ENCODE measurements at regions not wholly inside any gene's neighbourhood (a gene's known extent, or its start where the extent isn't known, plus 50 kb on each side); places are given as distances from the start of the nearest gene placed in this dataset.

GRCh38 chr10:33460505-33461294, 126.2 kb upstream of the NRP1 start:
- H3K4me1 Mint-ChIP-seq (ENCODE audit: low read depth): no peaks in the 10 kb centered on the region
- DNase-seq (no peak), ATAC-seq (no peak)
- H3K9me3 Mint-ChIP-seq: no peaks in the 10 kb centered on the region
- peaks cover 5% of the 10 kb centered on the region for H3K27me3 Mint-ChIP-seq (ENCODE audit: low read depth)
- no peak overlapping the region for H3K4me3 Mint-ChIP-seq
- no peaks in the 10 kb centered on the region for H3K36me3 Mint-ChIP-seq (ENCODE audit: insufficient read depth)

- DNase-seq (no peak), ATAC-seq (no peak)
- Mint-ChIP-seq H3K27me3 (ENCODE audit: low read depth) (peaks cover 5% of the 10 kb centered on the region), H3K9me3 (no peaks in the 10 kb centered on the region), H3K4me3 (no peak overlapping the region), H3K36me3 (ENCODE audit: insufficient read depth) (no peaks in the 10 kb centered on the region), H3K4me1 (ENCODE audit: low read depth) (no peaks in the 10 kb centered on the region)
Measured at GRCh38 chr10:33459602-33460001, 125.1 kb upstream of the NRP1 start.

DNA sequence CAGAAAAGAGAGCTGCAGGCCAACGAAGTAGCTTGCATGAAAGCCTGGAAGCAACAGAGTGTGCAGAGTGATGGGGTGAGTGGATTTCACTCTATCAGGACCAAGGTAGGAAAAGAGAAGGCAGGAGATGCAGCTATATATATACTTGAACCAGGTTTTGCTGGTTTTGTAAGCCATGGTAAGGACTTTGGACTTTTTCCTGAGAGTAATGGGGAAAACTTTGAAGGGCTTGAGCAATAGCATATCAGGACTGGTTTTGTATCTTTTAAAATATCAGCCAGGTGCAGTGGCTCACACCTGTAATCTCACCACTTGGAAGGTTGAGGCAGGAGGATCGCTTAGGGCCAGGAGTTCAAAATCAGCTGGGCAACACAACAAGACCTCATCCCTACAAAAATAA, 120.6 kb upstream of the NRP1 start:
- peaks cover 6% of the 10 kb centered on the region for H3K9me3 Mint-ChIP-seq
- H3K4me1 Mint-ChIP-seq (ENCODE audit: low read depth): no peaks in the 10 kb centered on the region
- ATAC-seq (no peak), DNase-seq (no peak)
- H3K27me3 Mint-ChIP-seq (ENCODE audit: low read depth): peaks cover 3% of the 10 kb centered on the region
- H3K4me3 Mint-ChIP-seq: no peak overlapping the region
- no peaks in the 10 kb centered on the region for H3K36me3 Mint-ChIP-seq (ENCODE audit: insufficient read depth)

DNA sequence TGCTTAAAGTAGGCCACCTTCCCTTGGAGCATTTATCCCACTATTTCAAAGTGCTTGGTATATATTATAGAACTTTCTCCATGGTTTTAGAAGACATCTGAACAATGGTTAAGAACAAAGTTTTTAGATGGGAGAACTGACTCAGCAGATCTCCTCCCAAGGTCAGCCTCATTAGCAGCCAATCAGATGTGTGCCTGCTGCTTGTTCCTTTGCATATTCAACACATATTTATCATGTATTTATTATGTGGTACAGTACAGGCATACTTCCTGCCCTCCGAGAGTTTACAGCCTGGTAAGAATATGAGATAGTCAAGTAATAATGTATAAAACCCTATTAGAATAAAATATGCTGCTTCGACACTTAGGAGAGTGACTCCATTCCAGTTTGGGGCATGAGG, 120.1 kb upstream of the NRP1 start:
- ATAC-seq (no peak), DNase-seq (no peak)
- H3K9me3 Mint-ChIP-seq: peaks cover 6% of the 10 kb centered on the region
- no peak overlapping the region for H3K4me3 Mint-ChIP-seq
- peaks cover 3% of the 10 kb centered on the region for H3K27me3 Mint-ChIP-seq (ENCODE audit: low read depth)
- H3K36me3 Mint-ChIP-seq (ENCODE audit: insufficient read depth): no peaks in the 10 kb centered on the region
- no peaks in the 10 kb centered on the region for H3K4me1 Mint-ChIP-seq (ENCODE audit: low read depth)

DNA sequence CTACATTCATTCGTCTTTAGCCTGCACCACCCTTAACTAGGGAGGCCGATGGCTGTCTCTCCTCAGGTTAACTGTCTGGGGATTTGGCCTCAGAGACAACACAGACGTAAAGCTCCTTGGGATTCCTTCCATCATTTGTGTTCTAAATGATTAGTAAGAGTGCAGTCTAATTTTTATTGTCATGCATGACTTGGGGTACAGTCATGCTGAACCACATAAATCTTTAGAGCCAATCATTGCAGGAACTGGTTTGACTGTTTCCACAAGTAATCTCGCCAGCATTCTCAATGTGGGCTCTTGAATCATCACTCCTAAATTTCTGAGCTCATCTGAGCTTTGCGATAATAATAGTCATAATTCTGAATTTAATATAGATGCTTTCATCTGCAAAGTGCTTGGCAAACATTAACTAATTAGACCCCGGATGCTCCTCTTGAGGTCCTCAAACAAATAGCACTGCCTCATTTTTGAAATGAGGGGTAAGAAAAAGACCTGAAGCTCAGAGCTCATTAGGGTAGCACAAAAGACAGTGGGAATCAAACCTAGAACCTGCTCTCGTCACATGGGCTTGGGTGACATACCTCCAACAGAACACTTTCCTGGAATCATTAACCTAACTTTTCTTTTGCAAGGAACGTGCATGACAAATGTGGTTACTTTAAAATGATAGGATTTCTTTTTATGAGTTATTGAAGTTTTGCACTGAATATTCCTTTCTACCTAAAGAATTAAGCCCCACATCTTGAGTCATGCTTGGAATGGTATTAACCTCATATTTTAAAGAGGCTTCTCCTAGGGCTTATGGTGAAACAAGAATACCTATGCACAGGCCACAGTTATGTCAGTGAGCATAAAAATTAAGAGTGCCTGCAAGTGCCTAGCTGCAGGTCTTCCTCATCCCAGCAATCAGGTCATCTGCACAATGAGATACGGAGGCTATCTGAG, 118.9 kb upstream of the NRP1 start:
- Mint-ChIP-seq H3K4me3 (no peak overlapping the region), H3K27me3 (ENCODE audit: low read depth) (peaks cover 6% of the 10 kb centered on the region), H3K36me3 (ENCODE audit: insufficient read depth) (no peaks in the 10 kb centered on the region), H3K9me3 (peaks cover 6% of the 10 kb centered on the region), H3K4me1 (ENCODE audit: low read depth) (no peaks in the 10 kb centered on the region)
- ATAC-seq: no peak
- DNase-seq: no peak

DNA sequence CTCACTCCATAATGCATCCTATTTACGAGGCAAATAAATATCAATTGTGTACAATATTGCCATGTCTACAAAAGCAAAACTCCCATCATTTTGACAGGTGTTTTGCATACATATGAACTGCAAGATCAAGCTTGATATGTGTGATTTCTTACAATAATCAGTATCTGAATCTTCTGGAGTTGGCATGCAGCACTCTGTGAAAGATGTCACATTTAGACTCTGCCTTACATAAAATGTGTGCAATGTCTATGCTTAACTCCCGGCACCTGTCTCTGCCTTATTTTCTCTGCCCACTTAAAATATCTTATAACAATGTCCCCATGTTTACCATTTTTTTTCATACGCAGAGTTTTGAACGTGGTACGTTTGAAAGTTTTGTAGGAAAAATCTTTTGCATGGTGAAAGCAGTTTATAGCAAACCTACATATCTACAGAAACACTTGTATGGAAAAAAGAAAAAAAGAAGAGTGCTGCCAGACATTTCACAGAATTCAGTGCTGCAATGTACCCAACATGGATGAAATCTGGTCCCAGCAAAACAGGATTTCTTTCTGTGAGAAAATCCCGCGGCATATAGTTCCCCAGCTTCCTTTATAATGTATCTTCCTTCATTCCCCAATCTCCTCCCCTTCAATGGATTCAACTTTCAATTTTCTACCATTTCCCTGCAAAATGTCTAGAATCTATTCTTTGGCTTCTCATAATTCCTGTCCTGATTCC, 114.1 kb upstream of the NRP1 start:
- ATAC-seq (no peak), DNase-seq (no peak)
- H3K36me3 Mint-ChIP-seq (ENCODE audit: insufficient read depth): no peaks in the 10 kb centered on the region
- H3K4me3 Mint-ChIP-seq: no peak overlapping the region
- peaks cover 6% of the 10 kb centered on the region for H3K9me3 Mint-ChIP-seq
- peaks cover 6% of the 10 kb centered on the region for H3K27me3 Mint-ChIP-seq (ENCODE audit: low read depth)
- H3K4me1 Mint-ChIP-seq (ENCODE audit: low read depth): no peaks in the 10 kb centered on the region

DNA sequence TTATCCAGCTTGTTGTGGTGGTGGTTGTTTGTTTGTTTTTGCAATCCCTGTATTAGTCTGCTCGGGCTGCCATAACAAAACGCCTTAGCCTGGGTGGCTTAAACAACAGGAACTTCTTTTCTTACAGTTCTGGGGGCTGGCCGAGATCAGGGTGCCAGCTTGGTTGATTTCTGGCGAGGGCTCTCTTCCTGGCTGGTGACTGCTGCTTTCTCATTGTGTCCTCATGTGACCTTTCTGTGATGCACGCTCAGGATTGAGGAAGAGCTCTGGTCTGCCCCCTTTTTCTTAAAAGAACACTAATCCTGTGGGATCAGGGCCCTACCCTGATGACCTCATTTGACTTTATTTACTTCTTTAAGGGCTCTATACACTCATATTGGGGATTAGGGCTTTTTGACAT, 107.1 kb upstream of the NRP1 start:
- DNase-seq (no peak), ATAC-seq (no peak)
- Mint-ChIP-seq H3K36me3 (ENCODE audit: insufficient read depth) (no peaks in the 10 kb centered on the region), H3K4me3 (no peak overlapping the region), H3K4me1 (ENCODE audit: low read depth) (no peaks in the 10 kb centered on the region), H3K9me3 (no peaks in the 10 kb centered on the region), H3K27me3 (ENCODE audit: low read depth) (peaks cover 20% of the 10 kb centered on the region)

DNA sequence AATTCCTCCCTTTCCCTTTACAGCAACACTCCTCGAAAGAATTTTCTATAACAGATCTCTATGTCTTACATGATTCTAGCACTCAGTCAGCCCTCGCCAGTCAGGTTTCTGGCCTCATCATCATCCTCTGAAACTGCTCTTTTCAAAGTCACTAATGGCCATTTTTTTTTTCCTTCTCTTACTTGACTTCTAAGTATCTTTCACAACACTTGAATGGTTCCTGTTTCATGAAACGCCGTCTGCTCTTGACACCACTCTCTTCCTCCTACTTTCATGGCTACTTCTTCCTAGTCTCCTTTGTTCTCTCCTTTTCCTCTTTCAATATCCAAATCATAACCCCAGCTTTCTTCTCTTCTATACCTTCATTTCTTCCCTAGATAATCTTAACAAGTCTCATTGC, 100.5 kb upstream of the NRP1 start:
- H3K36me3 Mint-ChIP-seq (ENCODE audit: insufficient read depth): no peaks in the 10 kb centered on the region
- no peaks in the 10 kb centered on the region for H3K9me3 Mint-ChIP-seq
- no peak overlapping the region for H3K4me3 Mint-ChIP-seq
- no peak for ATAC-seq
- DNase-seq: no peak
- peaks cover 14% of the 10 kb centered on the region for H3K27me3 Mint-ChIP-seq (ENCODE audit: low read depth)
- H3K4me1 Mint-ChIP-seq (ENCODE audit: low read depth): no peaks in the 10 kb centered on the region

- no peaks in the 10 kb centered on the region for H3K36me3 Mint-ChIP-seq (ENCODE audit: insufficient read depth)
- peaks cover 16% of the 10 kb centered on the region for H3K27me3 Mint-ChIP-seq (ENCODE audit: low read depth)
- H3K4me1 Mint-ChIP-seq (ENCODE audit: low read depth): no peaks in the 10 kb centered on the region
- no peaks in the 10 kb centered on the region for H3K9me3 Mint-ChIP-seq
- ATAC-seq (no peak), DNase-seq (no peak)
- no peak overlapping the region for H3K4me3 Mint-ChIP-seq
Measured at GRCh38 chr10:33428682-33429081, 94.2 kb upstream of the NRP1 start.

DNA sequence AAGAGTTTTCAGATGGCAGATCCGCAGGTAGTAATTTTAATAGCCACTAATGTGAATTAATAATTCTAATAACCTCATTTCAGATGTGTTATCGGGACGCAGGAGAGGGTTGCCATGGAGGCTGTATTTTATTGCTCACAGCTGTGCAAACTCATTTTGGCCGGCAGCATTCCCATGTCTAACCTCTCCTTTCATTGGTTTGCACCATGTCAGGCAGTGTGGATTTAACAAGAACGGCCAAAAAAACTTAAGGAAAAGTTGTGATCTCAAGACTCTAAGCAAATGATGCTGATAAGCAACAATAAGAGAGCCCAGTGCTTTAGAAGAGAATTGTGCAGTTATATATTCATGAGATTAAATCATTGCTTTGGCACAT, 88.7 kb upstream of the NRP1 start:
- ATAC-seq (no peak), DNase-seq (no peak)
- Mint-ChIP-seq H3K36me3 (ENCODE audit: insufficient read depth) (no peaks in the 10 kb centered on the region), H3K4me3 (no peak overlapping the region), H3K4me1 (ENCODE audit: low read depth) (no peaks in the 10 kb centered on the region), H3K27me3 (ENCODE audit: low read depth) (peaks cover 30% of the 10 kb centered on the region), H3K9me3 (no peaks in the 10 kb centered on the region)

DNA sequence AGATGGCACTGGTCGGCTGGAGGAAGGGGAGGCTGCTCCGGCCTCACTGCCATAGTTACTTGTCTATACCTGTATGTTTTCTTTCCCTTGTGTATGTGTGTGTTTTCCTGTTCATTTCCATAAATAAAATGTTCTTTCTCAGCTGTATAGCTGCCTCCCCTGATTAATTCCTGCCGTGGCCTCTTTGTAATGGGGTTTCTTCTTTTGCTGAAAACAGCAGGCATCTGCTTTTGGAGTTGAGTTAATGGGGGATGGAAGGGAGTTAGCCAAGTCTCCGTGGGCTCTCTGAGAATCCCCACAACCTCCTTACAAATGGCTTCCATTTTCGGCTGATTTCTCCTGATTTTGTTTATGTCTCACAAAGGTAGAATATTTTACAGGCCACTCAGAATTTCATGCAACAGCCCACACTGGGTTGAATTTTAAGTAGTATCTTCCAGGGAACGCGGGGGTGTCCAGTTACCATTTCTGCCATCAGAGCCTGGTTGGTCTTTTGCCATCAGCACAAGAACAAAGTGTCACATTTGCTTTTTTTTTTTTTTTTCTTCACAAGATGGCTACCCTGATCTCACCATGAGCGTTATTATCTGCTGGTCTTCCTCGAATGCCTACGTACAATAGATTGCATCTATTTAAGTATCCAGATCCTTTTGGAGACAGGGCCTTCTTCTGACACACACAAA, 88.1 kb upstream of the NRP1 start:
- no peak for DNase-seq
- Mint-ChIP-seq H3K9me3 (no peaks in the 10 kb centered on the region), H3K27me3 (ENCODE audit: low read depth) (peaks cover 25% of the 10 kb centered on the region), H3K4me3 (no peak overlapping the region), H3K36me3 (ENCODE audit: insufficient read depth) (no peaks in the 10 kb centered on the region), H3K4me1 (ENCODE audit: low read depth) (no peaks in the 10 kb centered on the region)
- ATAC-seq: no peak

DNA sequence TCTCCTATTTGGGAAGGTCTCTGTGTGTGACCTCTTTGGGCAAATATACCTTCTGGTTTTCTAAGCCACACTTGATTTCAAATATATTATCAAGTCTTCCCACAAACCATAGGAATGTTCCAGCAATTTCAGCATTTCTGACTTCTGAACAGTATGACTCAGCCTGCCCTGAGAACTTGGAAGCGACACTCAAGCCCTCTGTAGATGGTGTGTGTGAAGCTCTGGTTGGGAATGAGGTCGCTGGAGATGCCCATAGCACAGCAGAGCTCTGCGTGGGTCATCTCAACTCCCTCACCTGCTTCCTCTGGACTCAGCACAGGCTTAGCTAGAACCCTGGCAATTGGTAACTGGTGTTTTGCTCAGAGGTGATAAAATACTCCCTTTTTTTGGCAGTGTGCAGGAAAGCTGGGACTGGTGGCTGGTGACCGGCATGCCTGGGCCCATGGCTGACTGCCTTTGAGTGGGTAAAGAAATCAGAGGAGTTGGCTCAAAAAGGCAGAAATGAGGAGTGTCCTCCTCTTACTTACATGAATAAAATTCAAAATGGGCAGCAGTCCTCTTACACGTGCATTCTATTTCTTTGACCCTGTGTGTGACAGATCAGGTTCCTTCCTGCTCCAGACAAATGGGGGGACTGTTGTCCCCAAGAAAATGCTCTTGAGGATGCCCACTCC, 87.5 kb upstream of the NRP1 start:
- H3K4me1 Mint-ChIP-seq (ENCODE audit: low read depth): no peaks in the 10 kb centered on the region
- H3K27me3 Mint-ChIP-seq (ENCODE audit: low read depth): peaks cover 24% of the 10 kb centered on the region
- H3K36me3 Mint-ChIP-seq (ENCODE audit: insufficient read depth): no peaks in the 10 kb centered on the region
- H3K4me3 Mint-ChIP-seq: no peak overlapping the region
- ATAC-seq: no peak
- no peak for DNase-seq
- H3K9me3 Mint-ChIP-seq: no peaks in the 10 kb centered on the region

DNA sequence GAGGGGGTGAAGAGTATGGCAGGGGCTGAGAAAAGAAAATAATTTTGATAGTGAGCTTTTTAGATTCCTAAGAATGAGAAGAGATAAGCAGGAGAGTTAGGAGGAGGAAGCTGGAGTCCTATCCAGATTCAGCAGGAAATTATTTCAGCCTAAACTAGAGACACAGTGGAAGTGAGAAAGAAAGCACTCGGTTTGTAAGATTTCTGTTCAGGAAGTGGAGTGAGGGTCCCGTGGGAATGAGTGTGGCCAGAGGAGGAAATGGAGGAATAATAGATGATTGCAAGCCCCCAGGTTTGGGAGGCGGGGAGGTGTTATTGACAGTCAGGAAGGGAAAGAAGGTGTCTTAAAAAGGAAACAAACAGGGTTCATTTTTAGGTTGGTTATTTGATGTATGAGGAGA, 84.8 kb upstream of the NRP1 start:
- H3K36me3 Mint-ChIP-seq (ENCODE audit: insufficient read depth): no peaks in the 10 kb centered on the region
- peaks cover 31% of the 10 kb centered on the region for H3K27me3 Mint-ChIP-seq (ENCODE audit: low read depth)
- DNase-seq: no peak

DNA sequence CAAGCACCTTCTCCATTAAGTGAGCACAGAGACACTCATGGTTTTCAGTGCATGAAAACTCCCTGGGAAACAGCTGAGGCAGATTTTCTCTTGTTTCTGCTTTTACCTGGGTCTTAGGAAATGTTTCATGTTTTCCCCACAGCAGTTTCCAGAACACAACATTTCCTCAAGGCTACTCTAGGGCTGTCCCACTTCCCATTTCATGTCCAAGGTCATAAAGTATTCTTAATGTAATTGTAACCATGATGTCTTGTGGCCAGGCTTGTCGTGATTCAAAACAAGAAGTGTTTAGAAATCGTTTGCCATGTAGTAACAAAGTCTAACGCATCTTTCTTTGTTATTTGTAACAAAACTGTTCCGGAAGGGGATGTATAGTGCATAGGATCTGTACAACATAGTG, 83.8 kb upstream of the NRP1 start:
- no peaks in the 10 kb centered on the region for H3K36me3 Mint-ChIP-seq (ENCODE audit: insufficient read depth)
- peaks cover 29% of the 10 kb centered on the region for H3K27me3 Mint-ChIP-seq (ENCODE audit: low read depth)
- no peaks in the 10 kb centered on the region for H3K4me1 Mint-ChIP-seq (ENCODE audit: low read depth)
- ATAC-seq: no peak
- H3K4me3 Mint-ChIP-seq: no peak overlapping the region
- no peaks in the 10 kb centered on the region for H3K9me3 Mint-ChIP-seq
- DNase-seq: no peak

More for the DNA sequence above, 84.8 kb upstream of the NRP1 start:
- no peak overlapping the region for H3K4me3 Mint-ChIP-seq
- H3K9me3 Mint-ChIP-seq: no peaks in the 10 kb centered on the region
- no peak for ATAC-seq
- H3K4me1 Mint-ChIP-seq (ENCODE audit: low read depth): no peaks in the 10 kb centered on the region

All from activated T-cell treated with anti-CD3 and anti-CD28 coated beads, Interleukin-2, amount 50 U/mL, for 4 hours (primary cell).